T-helper 1 cell treated with Interleukin-12 subunit alpha and Interleukin-12 subunit beta and Interleukin-4 antibody, amounts not matched to agents 30 ng/mL and 1 ng/mL, for 36 hours (primary cell): ENCODE measurements at regions not wholly inside any gene's neighbourhood (a gene's known extent, or its start where the extent isn't known, plus 50 kb on each side); places are given as distances from the start of the nearest gene placed in this dataset.

Experiments
- intact Hi-C: fragments of 100-400 bp; cut with micrococcal nuclease; formaldehyde crosslinking; loops from one replicate; pipeline ENCODE4 v1.15.1; 2024

DNA sequence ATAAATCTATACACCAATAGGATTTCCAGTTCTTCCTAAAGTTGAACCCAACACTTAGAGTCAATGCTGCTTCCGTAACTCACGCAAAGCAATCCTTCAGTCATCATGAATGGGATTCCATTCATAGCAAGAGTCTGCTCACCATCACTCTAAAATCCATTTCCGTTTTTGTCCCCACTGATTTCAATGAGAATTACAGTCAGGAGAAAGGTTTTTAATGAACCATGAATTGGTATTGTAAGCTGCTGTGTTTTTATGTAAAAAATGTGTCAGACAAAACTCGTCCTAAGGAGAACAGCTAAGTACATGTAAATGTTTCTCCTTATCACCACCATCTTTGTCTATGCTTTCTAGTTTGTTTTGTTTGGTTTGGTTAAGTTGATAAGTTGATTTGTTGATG is 391.5 kb downstream of the IRS1 start:
- intact Hi-C loops: no loop called here

DNA sequence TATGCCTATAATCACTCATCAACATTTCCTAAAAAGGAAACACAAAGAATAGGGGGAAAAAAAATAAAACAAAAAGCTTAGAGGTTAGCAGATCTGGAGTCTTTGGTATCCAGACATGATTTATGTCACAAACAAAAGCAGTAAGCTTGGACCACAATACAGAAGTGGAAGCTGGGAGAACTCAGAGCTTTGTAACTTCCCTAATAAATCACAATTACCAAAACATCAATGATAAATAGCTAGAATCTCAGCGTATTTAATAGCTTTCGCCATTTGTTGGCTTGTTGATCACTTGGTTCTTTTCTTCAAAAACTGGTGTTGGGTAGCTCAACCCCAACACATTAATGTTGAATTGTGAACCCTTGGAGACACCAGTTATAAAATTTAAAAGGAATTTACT is 392.5 kb downstream of the IRS1 start:
- intact Hi-C loops: no loop called here

DNA sequence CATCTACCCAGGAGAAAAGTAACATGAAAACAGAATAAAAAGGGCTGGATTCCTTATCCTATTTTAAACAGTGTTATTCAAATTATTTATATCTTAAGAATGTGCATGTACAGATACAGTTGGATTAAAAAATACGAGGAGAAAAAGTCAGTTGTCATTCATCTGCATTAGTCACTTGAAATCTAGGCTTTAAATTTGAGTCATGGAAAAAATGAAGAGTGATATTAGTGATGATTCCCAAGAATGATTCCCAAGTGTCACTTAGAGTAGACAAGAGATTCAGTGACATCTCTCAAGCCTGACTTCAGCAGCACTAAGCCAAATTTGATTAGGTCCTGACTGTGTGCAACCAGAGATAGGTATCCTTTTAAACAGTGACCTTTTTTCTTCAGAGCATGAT is 394.2 kb downstream of the IRS1 start:
- intact Hi-C loops: no loop called here

DNA sequence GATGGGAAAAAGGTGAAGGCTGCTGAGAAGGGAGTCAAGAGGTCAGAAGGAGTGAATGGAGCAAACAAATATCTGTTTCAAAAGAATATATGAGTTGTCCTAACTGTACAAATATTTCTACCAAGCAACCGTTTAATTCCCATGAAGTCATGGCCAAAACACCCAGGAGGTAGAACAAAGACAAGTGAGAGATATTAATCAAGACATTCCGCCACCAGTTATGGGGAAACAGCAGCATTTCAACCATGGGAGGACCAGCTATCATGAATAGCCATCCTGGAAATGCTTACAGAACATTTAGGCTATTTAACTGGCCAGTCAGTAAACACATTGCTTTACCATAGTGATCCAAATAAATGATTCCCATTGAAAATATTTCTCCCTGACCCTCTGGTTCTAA is 396.3 kb downstream of the IRS1 start:
- intact Hi-C loops: no loop called here

DNA sequence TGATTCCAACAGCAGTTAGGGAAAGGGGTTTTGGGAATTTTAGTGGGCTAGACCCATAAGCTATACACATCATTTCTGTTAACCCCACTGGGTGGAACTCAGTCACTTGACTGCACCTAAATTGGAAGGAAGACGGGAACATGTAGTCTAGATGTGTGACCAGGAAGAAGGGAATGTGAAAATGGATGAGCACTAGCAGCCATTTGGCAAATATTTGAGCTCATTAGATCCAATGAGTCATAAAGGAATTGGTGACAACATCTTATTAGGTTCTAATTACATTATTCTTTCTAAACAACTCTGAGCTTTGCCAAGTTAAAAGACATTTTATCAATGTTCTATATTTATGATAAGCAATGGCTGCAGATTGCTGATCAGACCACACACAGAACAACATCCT is 400.6 kb downstream of the IRS1 start:
- intact Hi-C loops: no loop called here

DNA sequence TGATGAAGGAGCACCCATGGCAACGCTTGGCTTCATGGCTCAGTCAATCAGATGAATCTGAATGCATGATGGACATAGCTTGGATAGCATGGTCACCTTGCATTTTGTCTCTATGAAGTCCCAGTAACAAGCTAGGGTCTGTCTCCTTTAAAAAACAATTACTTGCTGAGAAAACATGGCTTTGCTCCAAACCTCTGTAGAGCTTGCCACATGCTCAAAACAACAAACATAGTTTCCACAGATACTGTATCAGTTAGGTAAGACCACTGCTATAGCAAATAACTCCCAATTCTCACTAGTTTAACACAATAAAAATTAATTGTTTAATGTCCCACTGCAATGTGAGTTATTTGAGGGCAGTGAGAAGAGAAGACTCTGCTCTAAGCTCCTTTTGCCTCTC is 401.0 kb downstream of the IRS1 start:
- intact Hi-C loops: no loop called here

DNA sequence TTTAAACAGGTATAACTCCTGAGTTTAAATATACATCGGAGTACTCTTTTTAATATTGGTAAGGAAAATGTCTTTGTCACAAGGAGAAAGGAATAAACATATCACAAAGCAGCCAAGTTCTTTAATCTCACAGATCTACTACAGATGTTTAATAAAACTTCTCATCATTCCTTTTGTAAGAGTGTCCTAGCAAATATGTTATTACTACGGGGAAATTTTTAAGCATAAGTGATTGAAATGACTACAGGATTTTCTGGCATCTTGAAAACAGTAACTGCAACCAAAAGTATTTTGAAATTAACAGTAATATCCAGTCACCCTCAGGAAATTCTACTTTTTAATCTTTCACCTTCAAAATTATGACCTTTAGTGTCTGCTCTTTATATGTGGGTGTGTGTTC is 403.1 kb downstream of the IRS1 start:
- intact Hi-C loops: no loop called here

DNA sequence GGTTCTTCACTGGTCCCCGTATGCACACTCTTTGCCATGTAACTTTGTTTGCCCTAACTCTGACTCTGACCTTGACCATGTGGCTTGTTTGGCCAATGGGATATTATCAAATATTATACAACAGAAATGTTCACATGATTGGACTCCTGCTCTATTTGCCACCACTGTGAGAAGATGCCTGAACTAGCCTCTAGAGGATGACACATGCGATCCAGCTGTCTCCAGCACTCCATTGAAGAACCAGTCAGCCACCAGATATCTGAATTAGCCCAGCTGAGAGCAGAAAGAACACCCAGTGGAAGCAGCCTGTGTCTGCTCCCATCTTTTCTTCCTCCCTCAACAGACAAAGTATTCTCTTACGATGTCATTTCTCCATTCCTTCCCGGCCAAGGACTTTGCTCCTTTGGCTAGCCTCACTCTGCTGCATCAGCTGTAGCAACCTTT is 412.1 kb downstream of the IRS1 start:
- intact Hi-C loops: no loop called here

DNA sequence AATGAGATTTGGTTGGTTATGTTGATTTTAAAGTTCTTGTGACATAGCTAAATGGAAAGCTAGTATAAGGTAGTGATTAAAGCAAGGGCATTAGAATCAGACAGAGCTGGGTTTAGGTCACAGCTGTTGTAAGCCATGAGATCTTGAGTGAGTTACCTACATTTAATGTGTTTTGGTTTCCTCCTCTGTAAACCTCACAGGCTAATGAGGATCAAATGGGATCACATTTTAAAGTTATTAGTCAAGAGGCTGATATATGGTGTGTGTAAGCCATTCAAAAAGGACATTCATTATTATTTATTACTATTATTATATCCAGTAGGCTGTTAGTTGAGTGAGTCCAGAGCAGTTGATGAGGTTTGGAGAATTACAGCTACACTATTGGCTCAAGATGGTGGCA is 416.2 kb downstream of the IRS1 start:
- intact Hi-C loops: no loop called here

DNA sequence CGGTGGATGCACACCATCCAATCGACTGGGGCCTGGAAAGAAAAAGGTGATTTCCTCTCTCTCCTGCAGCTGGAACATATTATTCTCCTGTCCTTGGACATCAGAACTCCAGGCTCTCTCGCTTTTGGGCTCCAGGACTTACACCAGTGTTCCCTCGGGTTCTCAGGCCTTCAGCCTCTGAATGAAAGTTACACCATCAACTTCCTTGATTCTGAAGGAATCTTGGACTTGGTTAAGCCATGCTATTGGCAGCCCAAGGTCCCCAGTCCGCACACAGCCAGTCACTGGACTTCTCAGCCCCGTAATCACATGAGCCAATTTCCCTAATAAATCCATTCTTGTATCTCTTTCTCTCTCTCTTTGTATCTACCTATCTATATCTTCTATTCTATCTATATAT is 418.9 kb downstream of the IRS1 start:
- intact Hi-C loops: no loop called here

DNA sequence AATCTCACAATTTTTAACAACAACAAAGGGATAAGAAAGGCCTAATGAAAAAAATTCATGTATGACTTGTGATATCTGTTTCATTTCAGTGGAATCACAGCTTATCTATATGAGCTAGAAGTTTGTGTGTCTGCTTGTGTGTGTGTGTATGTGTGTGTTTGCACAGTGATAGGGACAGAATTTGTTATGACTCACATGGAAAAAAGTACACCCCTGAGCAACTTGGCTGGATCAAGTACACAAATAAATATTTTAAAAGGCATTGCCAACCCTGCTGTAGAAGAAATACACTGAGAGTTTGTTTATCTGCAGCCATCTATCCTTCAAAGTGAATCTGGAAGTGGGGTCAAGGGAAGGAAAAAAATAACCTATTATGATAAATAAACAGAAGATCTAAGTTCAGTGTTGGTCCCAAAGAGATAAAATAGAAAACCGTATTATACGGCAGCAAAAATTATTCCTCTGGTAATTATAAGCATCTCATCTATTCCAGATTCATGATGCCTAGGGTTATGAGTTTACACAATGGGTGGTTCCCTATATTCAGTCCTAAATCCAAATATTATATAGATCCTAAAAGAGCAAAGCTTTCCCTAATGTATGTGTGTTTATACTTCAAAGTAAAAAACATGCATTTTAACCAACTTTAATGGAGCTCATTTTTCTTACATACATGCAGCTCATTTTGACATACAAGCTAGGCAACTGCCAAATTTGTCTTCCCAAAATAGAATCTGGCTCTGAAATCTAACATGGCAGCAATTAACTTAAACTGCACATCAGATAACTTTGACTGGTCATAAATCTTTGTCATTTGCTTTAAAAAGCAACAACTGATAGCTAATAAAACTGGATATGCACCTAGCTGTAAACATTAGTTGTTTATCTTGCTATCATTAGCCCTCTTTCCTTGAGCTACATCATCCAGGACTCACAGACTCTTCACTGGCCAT is 420.6 kb downstream of the IRS1 start:
- intact Hi-C loops: no loop called here

DNA sequence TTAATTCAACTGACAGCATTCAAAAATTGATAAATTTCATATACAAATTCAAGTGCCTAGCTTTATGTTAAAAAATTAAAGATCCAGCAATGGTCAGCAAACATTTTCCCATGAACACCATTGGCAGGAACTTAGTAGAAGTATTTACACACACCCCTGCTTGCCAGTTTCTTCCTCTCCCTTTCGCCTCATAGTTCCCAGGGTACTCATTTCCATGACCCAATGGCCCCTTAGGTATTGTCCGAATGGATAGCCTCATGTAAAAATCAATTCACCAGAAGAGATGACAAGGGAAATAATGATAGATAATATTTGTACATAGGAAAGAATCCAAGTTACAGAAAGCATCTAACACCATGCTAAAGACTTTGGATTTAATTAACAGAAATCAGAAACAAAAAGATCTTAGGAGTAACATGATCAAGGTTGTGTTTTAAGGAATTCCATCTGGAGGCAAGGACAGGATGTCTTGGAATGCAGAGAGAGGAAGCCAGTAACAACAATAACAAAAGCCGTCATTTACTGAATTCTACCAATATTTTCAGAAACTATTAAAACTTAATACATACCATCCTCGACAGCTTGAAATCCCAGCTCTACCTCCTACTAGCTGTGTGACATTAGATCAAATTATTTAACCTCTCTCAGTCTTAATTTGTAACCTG is 423.0 kb downstream of the IRS1 start:
- intact Hi-C loops: no loop called here

DNA sequence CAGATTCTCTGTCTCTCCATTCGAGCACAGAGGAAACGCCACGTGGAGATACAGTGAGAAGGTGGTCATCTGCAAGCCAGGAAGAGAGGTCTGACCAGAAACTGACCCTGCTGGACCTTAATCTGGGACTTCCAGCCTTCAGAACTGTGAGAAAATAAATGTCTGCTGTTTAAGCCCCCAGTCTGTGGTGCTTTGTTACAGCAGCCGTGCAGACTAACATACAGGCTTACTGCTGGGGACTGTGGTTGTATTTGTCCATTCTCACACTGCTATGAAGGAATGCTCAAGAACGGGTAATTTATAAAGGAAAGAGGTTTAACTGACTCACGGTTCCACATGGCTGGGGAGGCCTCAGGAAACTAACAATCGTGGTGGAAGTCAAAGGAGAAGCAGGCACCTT is 432.7 kb downstream of the IRS1 start:
- intact Hi-C loops: no loop called here

DNA sequence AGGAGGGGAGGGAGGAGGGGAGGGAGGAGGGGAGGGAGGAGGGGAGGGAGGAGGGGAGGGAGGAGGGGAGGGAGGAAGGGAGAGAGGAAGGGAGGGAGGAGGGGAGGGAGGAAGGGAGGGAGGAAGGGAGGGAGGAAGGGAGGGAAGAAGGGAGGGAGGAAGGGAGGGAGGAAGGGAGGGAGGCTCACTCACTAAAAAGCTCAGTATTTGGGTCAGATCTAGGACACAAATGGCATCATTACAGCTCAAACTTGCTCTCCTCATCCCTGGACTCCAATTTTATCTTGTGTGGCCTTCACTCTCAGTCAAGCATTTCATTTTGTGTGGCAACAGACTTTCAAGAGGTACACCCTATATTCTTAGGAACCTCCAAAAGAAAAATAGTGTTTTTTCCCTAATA is 435.4 kb downstream of the IRS1 start:
- intact Hi-C loops: no loop called here

DNA sequence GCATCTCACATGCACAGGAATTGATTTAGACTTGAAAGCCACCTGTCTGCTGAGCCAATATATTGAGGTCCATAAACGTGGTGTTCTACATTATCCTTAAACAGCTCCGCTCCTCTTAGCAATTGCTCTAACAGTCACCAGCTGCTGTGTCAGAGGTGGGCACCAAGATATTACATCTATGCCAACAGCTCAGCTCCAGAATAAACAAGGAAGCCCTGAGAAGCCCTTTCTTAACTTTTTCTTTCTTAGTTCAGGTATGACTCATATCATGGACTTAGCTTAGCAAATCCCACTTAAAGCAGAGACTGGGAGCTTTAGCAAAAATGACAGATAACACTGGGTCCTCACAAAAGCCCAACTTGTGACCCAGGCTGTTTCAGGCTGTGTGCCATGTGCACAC is 436.6 kb downstream of the IRS1 start:
- intact Hi-C loops: no loop called here

DNA sequence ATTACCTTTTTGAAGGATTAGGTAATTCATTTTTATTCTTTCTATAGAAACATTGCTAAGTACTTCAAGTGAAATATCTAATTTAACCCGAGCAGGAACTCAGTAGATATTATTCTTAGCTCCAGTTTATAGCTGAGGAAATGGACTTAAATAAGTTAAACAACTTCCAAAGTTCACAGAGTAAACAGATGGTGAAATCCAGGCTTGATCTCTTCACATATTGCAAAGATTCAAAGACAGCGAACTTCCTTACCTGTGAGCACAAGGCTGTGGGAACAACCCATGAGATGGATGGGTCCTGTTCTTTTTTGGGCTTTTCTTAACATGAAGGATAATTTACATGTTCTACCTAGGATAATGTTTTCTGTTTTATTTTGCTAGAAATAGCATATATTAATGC is 439.0 kb downstream of the IRS1 start:
- intact Hi-C loops: no loop called here

DNA sequence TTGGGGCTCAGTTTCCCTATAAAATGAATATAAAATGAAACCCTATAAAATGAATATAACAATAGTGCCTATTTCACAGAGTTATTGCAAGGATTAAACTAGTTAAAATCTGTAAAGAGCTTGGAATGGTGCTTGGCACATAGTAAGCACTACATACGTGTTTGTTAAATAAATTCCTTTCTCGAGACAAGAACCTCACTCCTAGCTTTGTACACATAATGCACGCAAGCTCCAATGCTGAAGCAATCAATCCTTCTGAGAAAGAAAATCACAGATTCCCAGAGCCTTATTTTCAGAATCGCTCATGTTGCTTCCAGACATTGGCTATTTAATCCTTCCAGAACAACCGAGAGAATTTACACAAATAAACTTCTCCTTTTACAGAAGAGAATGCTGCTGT is 440.9 kb downstream of the IRS1 start:
- intact Hi-C loops: no loop called here

DNA sequence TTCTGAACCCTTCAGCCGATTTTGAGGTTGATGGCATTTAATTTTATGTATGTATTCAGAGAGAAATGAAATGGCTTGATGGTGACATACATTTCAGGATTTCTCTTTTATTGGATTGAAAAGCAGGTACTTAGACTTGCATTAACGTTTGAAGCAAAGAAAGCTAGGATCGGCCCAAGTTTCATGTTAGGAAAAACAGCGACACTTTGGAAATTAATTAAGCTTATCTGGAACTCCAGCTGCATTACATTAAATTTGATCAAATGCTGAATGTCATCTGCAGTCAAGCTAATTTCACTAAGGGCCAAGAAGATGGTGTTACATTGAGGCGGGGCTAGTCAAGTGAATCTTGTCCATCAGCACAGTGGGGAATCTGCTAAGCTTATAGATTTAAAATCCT is 441.8 kb downstream of the IRS1 start:
- intact Hi-C loops: no loop called here

DNA sequence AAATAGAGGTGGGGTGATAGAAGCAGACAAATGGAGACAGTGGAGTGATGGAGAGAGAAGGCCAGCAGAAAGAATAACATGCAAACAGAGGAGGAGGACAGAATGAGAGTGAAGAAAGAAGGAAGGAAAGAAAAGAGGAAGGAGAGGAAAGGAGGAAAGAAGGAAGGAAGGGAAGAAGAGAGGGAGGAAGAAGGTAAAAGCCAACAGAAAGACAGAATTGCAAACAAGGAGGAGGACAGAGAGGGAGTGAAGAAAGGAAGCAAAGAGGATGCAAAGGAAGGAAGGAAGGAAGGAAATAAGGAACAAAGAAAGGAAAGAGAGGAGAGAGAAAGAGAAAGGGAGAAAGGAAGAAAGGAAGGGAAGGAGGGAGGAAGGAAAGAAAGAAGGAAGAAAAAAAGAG is 444.0 kb downstream of the IRS1 start:
- intact Hi-C loops: no loop called here

DNA sequence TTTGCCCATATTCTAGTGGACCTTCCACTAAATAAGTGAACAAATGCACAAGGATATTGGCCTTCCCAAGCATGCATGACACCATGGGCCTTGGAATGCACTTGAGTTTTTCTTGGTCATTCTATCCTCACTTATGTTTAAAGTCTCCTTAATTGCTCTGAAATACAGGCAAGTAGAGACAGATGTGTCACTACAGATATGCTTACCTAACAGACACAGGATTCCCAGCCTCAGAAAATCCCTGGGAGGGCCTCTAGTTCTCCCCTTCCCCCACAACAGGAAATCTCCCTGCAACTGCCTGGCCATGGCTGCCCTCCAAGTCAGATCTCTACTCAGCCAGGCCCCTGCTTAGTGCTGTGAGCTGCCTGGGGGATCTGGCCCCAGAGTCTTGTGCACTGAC is 445.2 kb downstream of the IRS1 start:
- intact Hi-C loops: no loop called here

DNA sequence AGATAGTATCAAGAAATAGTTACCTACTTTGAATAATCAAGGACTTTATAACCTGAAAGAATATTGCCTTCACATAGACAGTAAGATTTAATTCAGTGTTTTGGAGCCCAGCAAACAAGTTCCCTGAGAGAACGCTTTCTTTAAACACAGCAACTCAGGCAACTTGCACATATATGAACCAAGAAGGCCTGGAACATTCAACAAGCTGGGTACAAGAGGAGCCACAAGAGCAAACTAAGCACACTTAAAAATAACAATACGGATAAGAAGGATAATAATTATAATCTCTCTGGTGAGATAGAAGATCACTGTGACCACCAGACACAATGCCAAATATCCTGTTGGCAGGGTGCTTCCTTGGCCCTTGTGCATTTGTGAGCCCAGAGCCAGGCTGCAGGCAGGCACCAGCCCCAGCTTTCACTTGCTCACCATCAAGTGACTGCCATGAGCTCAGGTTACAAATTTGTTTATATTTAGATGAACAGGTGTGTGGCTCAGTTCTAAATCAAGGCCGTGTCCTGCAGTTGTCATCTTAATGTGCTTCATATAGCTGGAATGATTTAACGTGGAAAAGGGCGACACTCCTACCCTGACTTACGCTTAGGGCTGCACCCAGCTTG is 446.6 kb downstream of the IRS1 start:
- intact Hi-C loops: no loop called here

DNA sequence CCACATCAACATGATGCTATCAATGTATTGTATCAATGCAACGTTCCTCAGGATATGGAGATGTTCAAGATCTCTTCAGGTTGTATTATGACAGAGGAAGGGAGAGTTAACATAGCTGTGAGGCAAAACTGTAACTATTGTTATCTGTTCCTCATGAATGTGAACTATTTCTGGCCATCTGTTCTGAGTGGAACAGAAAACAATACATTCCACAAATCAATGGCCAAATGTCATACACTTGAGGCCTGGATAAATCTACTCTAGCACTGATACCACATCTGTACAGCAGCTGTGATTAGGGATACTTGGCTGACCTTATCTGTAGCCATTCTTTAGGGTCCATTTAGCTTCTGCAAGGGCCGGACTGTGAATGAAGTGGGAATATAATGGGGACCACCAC is 447.9 kb downstream of the IRS1 start:
- intact Hi-C loops: no loop called here
